ENCODE measurements at regions not wholly inside any gene's neighbourhood (a gene's known extent, or its start where the extent isn't known, plus 50 kb on each side); places are given as distances from the start of the nearest gene placed in this dataset.

DNA sequence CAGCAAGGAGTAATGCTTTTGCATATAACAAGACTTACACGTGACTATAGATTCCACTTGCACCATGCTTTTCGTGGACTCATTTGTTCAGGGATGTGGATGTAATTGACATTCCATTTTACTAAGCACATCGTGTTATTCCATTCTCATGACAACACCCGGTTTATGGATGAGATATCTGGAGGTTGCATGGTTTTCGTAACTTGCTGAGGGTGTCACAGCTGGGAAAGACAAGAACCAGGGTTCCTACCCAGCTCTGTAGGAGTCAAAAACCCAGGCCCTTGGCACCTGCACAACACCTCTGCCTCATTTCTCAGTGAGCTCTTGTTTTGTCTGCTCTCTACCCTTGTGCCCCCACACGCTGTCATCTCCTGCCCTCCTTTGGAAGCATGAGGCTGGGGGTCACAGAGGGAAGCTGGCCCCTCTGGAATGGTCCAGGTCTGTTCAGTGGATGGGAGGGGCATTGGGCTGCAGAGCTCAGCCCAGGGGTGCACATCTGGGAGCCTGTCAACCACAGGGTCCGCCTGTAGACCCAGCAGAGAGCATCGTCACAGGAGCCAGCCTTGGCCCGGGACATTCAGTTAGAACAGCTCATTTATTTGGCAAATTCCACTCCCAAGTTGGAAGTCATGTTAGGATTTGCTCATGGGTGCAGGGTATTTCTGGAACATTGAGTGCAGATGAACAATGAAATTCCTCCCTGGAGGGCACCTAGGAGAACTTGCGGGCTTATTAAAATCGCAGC is 120.1 kb upstream of the TWIST2 start:
- TF ChIP-seq POLR2AphosphoS5 (IDR thresholded peaks at IDR 0.05; ENCODE audit: low read depth, low read length) (no peak), SIN3A (IDR thresholded peaks at IDR 0.05; ENCODE audit: borderline replicate concordance, insufficient read depth, low read depth, low read length) (no peak), TCF7L2 (IDR thresholded peaks at IDR 0.05; ENCODE audit: low read depth, low read length) (no peak)
- TF ChIP-seq, protein P1, sequence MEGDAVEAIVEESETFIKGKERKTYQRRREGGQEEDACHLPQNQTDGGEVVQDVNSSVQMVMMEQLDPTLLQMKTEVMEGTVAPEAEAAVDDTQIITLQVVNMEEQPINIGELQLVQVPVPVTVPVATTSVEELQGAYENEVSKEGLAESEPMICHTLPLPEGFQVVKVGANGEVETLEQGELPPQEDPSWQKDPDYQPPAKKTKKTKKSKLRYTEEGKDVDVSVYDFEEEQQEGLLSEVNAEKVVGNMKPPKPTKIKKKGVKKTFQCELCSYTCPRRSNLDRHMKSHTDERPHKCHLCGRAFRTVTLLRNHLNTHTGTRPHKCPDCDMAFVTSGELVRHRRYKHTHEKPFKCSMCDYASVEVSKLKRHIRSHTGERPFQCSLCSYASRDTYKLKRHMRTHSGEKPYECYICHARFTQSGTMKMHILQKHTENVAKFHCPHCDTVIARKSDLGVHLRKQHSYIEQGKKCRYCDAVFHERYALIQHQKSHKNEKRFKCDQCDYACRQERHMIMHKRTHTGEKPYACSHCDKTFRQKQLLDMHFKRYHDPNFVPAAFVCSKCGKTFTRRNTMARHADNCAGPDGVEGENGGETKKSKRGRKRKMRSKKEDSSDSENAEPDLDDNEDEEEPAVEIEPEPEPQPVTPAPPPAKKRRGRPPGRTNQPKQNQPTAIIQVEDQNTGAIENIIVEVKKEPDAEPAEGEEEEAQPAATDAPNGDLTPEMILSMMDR (IDR thresholded peaks at IDR 0.05): no peak
- TF ChIP-seq, protein P2, sequence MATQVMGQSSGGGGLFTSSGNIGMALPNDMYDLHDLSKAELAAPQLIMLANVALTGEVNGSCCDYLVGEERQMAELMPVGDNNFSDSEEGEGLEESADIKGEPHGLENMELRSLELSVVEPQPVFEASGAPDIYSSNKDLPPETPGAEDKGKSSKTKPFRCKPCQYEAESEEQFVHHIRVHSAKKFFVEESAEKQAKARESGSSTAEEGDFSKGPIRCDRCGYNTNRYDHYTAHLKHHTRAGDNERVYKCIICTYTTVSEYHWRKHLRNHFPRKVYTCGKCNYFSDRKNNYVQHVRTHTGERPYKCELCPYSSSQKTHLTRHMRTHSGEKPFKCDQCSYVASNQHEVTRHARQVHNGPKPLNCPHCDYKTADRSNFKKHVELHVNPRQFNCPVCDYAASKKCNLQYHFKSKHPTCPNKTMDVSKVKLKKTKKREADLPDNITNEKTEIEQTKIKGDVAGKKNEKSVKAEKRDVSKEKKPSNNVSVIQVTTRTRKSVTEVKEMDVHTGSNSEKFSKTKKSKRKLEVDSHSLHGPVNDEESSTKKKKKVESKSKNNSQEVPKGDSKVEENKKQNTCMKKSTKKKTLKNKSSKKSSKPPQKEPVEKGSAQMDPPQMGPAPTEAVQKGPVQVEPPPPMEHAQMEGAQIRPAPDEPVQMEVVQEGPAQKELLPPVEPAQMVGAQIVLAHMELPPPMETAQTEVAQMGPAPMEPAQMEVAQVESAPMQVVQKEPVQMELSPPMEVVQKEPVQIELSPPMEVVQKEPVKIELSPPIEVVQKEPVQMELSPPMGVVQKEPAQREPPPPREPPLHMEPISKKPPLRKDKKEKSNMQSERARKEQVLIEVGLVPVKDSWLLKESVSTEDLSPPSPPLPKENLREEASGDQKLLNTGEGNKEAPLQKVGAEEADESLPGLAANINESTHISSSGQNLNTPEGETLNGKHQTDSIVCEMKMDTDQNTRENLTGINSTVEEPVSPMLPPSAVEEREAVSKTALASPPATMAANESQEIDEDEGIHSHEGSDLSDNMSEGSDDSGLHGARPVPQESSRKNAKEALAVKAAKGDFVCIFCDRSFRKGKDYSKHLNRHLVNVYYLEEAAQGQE (IDR thresholded peaks at IDR 0.05; ENCODE audit: insufficient read depth in 1 of 2, low read depth in 2 of 2, low read length in 1 of 2): no peak
- ATAC-seq: no peak

DNA sequence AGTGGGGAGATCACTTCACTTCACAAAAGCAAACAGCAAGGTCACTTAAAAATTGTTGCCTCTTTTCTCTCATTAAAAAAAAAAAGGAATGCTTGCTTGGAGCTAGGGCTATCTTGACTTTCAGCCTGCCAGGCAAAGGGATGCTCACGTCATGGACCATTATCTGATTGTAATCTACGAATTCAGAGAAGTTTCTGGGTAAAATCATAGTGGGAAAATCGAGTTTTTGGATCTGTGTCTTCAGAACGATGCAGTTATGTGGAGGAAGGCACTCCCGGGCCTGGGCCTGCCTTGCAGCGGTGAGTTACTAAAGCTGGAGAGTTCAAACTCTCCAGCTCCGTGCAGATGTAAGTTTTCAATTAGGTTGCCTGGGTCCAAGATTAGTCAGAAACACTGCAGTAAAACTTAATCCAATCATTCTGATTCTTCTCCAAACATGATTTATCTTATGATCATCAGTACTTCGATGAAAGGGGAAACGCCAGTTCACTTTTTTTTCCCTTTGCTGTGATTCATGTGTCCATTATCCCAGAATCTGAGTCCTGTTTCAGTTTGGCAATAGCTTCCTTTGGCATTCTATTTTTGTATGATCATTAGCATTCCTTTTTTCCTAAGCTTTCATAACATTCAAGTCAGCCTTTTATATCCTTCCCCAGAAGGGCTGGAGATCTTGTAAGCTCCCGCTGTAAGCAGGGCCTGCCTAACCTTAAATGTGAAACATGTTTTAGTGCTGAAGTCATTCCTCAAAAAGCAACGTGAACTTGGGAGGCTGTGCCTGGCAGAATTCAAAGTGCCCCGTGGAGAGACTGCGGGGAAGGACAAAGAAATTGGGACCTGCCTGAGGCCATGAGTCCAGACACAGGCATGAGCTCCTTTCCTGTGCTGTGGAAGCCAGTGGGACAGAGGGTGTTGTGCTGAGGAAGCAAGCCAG is 119.3 kb upstream of the TWIST2 start:
- Histone ChIP-seq H3K27me3 (ENCODE audit: control insufficient read depth, insufficient read depth, low read length) (no peaks in the 10 kb centered on the region), H3K4me1 (ENCODE audit: control insufficient read depth, insufficient read depth, low read length) (no peaks in the 10 kb centered on the region), H3K27ac (ENCODE audit: low read length) (no peak overlapping the region), H3K4me3 (ENCODE audit: low read depth in 2 of 2, low read length in 2 of 2) (no peak overlapping the region), H3K9me3 (ENCODE audit: control insufficient read depth, insufficient read depth, low read depth, low read length) (no peaks in the 10 kb centered on the region), H3K36me3 (ENCODE audit: control insufficient read depth, insufficient read depth, low read length) (no peaks in the 10 kb centered on the region)
- no TSS peak for BruUV-seq (replicated peaks)
- TF ChIP-seq TCF7L2 (IDR thresholded peaks at IDR 0.05; ENCODE audit: low read depth, low read length) (no peak), POLR2AphosphoS5 (IDR thresholded peaks at IDR 0.05; ENCODE audit: low read depth, low read length) (no peak), SIN3A (IDR thresholded peaks at IDR 0.05; ENCODE audit: borderline replicate concordance, insufficient read depth, low read depth, low read length) (no peak)
- TF ChIP-seq, protein P1 (IDR thresholded peaks at IDR 0.05): no peak
- TF ChIP-seq, protein P2 (IDR thresholded peaks at IDR 0.05; ENCODE audit: insufficient read depth in 1 of 2, low read depth in 2 of 2, low read length in 1 of 2): no peak
- in situ Hi-C loops (cut with HindIII; ENCODE audit: low pct_unique_long_range_greater_than_20kb, low sequenced_read_pairs): no loop called here
- ATAC-seq (no peak), DNase-seq (ENCODE audit: low read depth, low spot score) (no peak)
- intact Hi-C loops (cut with micrococcal nuclease; ENCODE audit: unreplicated experiment): no loop called here
- ChIA-PET CTCF (no interaction called here), POLR2A (no interaction called here)

More for the DNA sequence above, 120.1 kb upstream of the TWIST2 start:
- no peak overlapping the region for H3K27ac ChIP-seq (ENCODE audit: low read length)
- no peaks in the 10 kb centered on the region for H3K9me3 ChIP-seq (ENCODE audit: control insufficient read depth, insufficient read depth, low read depth, low read length)
- no peaks in the 10 kb centered on the region for H3K4me1 ChIP-seq (ENCODE audit: control insufficient read depth, insufficient read depth, low read length)
- no peak overlapping the region for H3K4me3 ChIP-seq (ENCODE audit: low read depth in 2 of 2, low read length in 2 of 2)
- H3K27me3 ChIP-seq (ENCODE audit: control insufficient read depth, insufficient read depth, low read length): no peaks in the 10 kb centered on the region
- intact Hi-C loops (cut with micrococcal nuclease; ENCODE audit: unreplicated experiment): no loop called here
- ChIA-PET POLR2A (no interaction called here), CTCF (no interaction called here)
- H3K36me3 ChIP-seq (ENCODE audit: control insufficient read depth, insufficient read depth, low read length): no peaks in the 10 kb centered on the region
- no peak for DNase-seq (ENCODE audit: low read depth, low spot score)
- in situ Hi-C loops (cut with HindIII; ENCODE audit: low pct_unique_long_range_greater_than_20kb, low sequenced_read_pairs): no loop called here
- no TSS peak for BruUV-seq (replicated peaks)
